ENCODE measurements at regions not wholly inside any gene's neighbourhood (a gene's known extent, or its start where the extent isn't known, plus 50 kb on each side); places are given as distances from the start of the nearest gene placed in this dataset.
A peak's percentile ranks its signal among the peaks of the same experiment; 100 is the strongest.
"Not testable (repeated sequence)": the region's sequence is repeated elsewhere in the genome, so short reads cannot be mapped to it uniquely, and the experiment has no call there.

GRCh38 chr6:11425876-11426275, 111.7 kb upstream of the TMEM170B start:
- no peak for DNase-seq

GRCh38 chr6:11425431-11425871, 112.1 kb upstream of the TMEM170B start:
- DNase-seq, result no peak

GRCh38 chr6:11424395-11425034, 113.0 kb upstream of the TMEM170B start:
- DNase-seq, result no peak

- DNase-seq, result no peak
Observed at GRCh38 chr6:11423667-11424066, 113.9 kb upstream of the TMEM170B start.

- DNase-seq, result no peak
Observed at GRCh38 chr6:11423072-11423471, 114.5 kb upstream of the TMEM170B start.

GRCh38 chr6:11419763-11420453, 117.6 kb upstream of the TMEM170B start:
- no peak for DNase-seq

- DNase-seq, result no peak
Observed at GRCh38 chr6:11418290-11418905, 119.2 kb upstream of the TMEM170B start.

- DNase-seq, result no peak
Observed at GRCh38 chr6:11416936-11417576, 120.5 kb upstream of the TMEM170B start.

- not testable (repeated sequence) for DNase-seq
Observed at GRCh38 chr6:11416099-11416935, 121.2 kb upstream of the TMEM170B start.

GRCh38 chr6:11415557-11415956, 122.0 kb upstream of the TMEM170B start:
- DNase-seq, result no peak

GRCh38 chr6:11414176-11414963, 123.2 kb upstream of the TMEM170B start:
- peak; percentile 33 for DNase-seq

GRCh38 chr6:11413728-11414127, 123.8 kb upstream of the TMEM170B start:
- no peak for DNase-seq

- DNase-seq, result no peak
Observed at GRCh38 chr6:11413117-11413687, 124.3 kb upstream of the TMEM170B start.

- DNase-seq, result no peak
Observed at GRCh38 chr6:11412616-11413015, 124.9 kb upstream of the TMEM170B start.

GRCh38 chr6:11412011-11412424, 125.5 kb upstream of the TMEM170B start:
- DNase-seq, result no peak

- DNase-seq, result no peak
Observed at GRCh38 chr6:11411593-11411992, 126.0 kb upstream of the TMEM170B start.

- DNase-seq, result no peak
Observed at GRCh38 chr6:11410539-11411307, 126.8 kb upstream of the TMEM170B start.

- no peak for DNase-seq
Observed at GRCh38 chr6:11409371-11409770, 128.2 kb upstream of the TMEM170B start.

GRCh38 chr6:11407414-11407813, 130.1 kb upstream of the TMEM170B start:
- DNase-seq, result no peak

GRCh38 chr6:11404838-11405237, 132.7 kb upstream of the TMEM170B start:
- DNase-seq, result no peak

- no peak for DNase-seq
Observed at GRCh38 chr6:11404081-11404480, 133.5 kb upstream of the TMEM170B start.

Data from T-helper 9 cell (primary cell).